IPS-18c (cell line): ENCODE measurements at regions not wholly inside any gene's neighbourhood (a gene's known extent, or its start where the extent isn't known, plus 50 kb on each side); places are given as distances from the start of the nearest gene placed in this dataset.

Experiments used
- H3K4me3 ChIP-seq: 2 replicates; pipeline ENCODE4 v1.7.0; 2013; ENCODE audit warnings: low read depth, mild to moderate bottlenecking, low read length, moderate library complexity; ENCODE audit not compliant: insufficient read depth
- H3K9me3 ChIP-seq: one replicate; pipeline ENCODE4 v1.6.1; 2013; ENCODE audit warnings: mild to moderate bottlenecking, low read length, moderate library complexity; ENCODE audit not compliant: control insufficient read depth, insufficient read depth

DNA sequence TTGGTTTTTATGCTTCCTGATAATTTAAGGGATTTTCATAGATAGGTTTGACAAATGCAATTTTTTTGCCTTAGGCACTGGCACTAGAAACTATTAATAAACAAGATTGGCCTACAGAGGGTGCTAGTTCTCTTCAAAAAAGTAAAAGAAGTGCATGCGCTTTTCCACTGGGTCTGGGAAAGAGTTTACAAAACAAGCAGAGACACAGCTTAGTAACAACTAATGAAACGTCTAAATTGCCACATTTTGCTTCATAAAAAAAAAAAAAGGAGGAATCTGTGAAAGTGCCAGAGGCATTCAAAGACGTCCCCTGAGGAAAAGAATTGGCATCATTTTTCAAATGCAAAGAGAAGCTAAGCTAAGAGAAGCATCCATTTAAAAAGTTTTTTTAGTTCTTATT lies 58.3 kb upstream of the EEA1 start:
- no peak overlapping the region for H3K4me3 ChIP-seq
- no peaks in the 10 kb centered on the region for H3K9me3 ChIP-seq

DNA sequence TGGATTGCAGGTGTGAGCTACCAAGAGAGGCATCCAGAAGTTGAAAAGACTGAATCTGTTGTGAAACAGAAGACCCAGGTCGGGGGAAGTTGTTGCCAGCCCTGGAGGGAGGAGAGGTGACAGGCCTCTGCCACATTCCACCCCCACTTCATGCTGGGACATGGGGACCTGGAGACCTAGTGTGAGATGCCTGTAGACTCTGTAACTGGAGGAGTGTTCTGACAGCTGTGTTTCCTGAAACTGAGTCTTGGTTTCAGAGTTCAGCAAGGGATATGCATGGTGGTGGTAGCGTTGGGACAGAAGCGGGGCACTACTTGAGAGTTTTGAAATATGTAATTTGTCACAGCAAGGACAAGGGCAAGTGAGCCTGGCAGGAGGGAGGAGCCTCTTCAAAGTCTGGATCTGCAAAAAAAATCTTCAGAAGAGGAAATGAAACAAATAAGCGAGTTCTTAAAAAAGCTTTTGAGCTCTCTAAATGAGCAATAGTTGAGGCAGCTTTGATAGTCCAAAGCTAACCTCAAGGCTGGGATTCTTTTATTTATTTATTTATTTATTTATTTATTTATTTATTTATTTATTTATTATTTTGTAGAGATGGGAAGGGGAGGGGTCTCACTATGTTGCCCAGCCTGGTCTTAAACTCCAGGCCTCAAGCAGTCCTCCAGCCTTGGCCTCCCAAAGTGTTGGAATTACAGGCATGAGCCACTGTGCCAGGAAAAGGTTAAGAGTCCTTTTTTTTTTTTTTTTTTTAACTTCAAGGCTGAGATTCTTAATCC lies 58.9 kb upstream of the EEA1 start:
- peaks cover under 1% of the 10 kb centered on the region for H3K9me3 ChIP-seq
- no peak overlapping the region for H3K4me3 ChIP-seq

DNA sequence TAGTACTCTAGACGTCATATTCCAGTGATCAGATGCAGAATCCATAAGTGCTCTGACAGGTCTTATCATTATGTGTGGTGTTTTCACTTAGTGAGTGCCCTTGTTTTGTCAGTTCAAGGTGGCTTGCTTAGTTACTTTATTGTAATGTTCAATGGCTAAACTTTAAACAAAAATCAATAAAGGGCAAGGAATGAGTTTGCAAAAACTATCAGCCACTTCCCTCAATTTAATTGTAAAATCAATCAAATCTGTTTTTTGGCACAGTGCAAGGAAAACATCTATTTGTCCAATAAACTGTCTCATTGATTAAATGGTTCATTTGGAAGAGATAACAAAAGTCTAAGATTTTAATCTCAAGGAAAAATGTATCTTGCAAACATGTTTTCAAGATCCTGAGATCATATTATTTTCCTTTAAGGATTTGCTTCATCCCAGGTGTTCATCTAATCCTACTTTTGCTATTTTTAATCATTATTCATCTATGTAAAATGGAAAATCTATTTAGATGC lies 59.6 kb upstream of the EEA1 start:
- H3K9me3 ChIP-seq: peaks cover 4% of the 10 kb centered on the region

DNA sequence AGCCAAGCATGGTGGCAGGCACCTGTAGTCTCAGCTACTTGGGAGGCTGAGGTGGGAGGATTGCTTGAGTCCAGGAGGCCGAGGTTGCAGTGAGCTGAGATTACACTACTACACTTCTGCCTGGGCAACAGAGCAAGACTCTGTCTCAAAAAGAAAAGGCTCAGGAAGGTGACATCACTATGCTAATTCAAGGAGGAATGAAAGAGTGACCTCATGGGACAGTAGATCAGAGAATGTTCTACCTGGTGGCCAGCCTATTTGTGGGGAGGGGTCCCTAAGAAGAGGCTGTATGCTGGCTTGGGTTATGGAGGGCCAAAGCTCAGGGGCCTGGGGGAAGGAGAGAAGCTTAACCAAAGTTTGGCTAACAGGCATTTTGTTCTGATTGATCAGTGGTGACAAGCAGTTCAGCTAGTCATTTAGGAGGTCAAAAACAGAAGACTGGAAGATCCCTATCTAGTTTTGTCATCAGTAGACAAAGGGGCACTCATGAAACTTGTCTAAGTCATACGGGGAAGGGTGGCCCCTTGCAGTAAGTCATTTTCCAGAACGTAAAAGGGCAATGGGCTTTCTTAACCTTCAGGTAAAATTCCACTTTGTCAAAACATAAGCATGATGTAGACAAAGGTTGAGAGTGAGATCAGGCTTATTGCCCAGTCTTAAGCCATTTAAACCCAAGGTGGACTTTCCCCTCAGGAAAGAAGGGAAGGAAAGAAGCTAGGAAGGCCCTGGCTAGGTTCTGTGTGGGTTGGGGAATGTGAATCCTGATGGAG lies 60.8 kb upstream of the EEA1 start:
- Histone ChIP-seq H3K4me3 (no peak overlapping the region), H3K9me3 (peaks cover 4% of the 10 kb centered on the region)

More for the DNA sequence above, 59.6 kb upstream of the EEA1 start:
- no peak overlapping the region for H3K4me3 ChIP-seq

DNA sequence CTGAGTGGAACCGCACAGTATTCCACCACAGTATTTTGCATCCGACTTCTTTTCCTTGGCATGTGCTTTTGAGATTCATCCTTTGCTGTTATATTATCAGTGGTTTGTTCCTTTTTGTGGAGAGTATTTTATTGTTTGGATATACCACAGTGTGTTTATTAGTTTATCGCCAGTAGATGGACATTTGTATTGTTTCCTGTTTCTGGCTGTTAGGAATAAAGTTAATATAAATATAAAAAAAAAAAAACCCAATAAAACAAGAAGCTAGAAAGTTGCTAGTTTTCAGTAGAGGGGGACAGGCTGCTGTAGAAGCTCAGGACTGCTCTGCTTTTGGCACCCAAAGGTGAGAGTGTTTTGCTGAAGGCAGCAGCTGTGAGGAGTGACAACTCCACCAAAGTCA lies 62.0 kb upstream of the EEA1 start:
- Histone ChIP-seq H3K9me3 (peaks cover 4% of the 10 kb centered on the region), H3K4me3 (no peak overlapping the region)

DNA sequence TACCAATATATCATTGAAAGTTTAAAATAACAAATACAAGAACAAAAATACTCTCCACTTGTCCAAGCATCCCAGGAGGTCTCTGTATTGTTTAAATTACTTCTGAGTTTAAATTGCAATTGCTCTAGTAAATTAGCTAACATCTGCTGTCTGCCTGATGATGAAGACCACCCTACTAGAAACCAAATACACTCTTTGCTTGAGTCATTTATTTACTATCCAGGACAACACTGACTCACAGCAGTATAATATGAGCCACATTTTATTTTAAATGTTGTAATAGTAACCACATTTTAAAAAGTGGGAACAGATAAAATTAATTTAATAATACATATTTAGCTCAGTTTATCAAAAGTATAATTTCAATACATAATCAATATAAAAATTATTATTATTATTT lies 62.9 kb upstream of the EEA1 start:
- H3K4me3 ChIP-seq: no peak overlapping the region
- H3K9me3 ChIP-seq: peaks cover 4% of the 10 kb centered on the region

DNA sequence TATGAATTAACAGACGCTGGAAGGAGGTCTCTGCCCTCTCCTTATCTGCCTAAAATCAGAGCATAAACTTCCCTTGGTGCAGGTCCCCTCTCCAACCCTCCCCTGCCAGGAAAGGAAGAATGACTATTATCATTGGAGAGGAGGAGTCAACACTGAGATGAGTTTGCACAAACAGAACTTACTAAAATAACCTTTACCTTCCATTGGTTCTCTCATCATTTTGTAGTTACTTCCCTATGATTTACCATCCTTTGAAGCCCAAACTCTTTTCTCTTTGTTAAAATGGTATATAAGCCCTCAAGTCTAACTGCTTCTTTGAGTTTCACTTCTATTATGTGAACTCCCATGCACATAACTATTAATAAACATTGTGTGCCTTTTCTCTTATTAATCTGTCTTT lies 64.2 kb upstream of the EEA1 start:
- no peak overlapping the region for H3K4me3 ChIP-seq
- peaks cover 4% of the 10 kb centered on the region for H3K9me3 ChIP-seq

DNA sequence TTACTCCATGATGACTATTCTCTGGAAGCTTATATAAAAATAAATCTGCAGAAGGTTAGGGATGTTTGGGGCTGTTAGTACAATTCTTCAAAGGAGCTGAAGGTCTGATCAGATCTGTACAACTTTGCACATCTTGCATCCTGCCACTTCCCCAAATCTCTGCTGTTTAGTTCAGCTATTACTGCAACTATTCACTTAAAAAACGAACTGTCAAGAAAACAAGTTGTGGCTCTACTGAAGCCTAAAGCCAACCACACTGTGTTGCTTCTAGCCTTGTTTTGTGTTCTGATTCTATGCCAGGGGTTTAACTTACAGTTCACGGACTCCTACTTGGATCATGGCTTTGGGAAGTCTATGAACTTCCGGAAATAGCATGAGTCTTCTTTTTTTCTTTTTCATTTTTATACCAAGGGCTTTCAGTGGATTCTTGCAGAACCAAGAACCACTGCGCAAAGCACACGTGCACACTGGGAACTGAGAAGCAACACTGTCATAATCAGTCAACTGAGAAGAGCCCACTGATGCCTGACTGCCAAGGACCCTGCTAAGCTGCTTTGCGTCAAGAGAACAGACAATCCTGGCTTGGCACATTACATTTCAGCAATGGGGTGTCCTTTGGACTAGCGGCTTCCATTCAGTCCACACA lies 66.3 kb upstream of the EEA1 start:
- H3K9me3 ChIP-seq: peaks cover 4% of the 10 kb centered on the region
- no peak overlapping the region for H3K4me3 ChIP-seq

DNA sequence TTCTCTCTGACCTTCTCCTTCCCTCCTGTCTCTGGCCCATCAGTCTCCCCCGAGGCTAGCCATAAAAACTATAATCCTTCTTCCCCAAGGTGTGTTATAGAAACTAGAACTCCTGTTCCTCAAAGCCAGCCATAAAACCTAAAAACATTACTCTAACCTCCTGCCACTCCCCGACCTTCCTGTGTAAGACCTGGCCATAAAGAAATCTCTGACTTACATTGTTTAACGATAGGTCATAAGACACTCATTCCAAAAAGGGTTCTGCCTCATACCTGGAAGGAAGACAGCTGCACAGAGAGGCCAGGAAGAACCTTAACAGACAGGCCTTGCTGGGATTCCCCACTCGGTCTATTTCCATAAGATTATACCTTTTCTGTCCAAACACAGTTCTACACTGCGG lies 70.9 kb upstream of the EEA1 start:
- Histone ChIP-seq H3K4me3 (no peak overlapping the region), H3K9me3 (no peaks in the 10 kb centered on the region)

DNA sequence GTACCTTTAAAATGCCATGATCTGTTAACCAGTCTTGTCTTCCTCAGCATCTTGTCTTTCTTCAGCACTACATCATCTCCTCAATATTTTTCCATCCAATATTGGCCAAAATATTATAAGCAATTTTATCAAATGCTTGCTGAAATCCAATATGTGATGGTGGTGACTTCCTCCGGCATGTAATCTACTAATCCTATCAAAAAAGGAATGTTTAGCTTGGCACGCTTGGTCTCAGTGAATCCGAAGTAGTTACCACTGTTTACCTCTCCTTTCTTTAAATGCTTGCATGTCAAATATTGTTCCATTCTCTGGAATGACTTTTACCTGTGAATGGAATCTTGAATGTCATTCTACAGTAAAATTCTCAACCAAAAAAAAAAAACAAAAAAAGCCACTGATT lies 72.3 kb upstream of the EEA1 start:
- no peaks in the 10 kb centered on the region for H3K9me3 ChIP-seq
- no peak overlapping the region for H3K4me3 ChIP-seq

DNA sequence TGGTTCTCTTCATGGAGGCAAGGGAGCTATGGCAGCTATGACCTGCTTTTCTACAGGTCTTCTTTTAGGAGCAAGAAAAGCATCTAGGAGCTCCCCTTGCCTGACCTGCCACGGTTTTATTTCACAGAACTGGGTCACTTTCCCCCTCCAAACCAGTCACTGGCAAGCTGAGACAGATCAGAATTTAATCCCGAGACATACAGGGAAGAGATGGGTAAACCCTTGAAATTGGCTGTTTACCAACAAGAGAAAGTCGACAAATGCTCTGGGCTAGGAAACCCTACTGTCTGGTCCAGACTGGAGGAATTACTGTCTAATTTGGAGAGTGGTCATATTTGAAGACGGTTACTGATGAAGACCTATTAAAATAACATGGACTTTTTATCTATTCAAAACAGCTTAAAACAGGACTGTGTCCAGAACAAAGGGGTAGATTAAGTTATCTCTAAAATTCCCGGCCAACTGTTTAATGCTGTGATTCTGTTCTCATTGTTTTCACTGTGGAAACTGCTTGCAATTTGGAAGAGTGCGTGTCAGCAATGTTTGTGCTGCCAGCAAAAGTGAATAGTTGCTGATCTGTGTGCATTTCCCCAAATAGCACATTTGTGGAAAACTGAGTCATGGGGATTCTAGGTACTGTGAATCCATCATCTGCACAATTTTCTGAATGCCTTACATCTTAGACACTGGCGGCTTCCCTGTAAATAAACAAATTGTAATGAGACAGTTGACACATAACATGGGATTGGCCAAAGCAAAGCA lies 73.4 kb upstream of the EEA1 start:
- H3K4me3 ChIP-seq: no peak overlapping the region
- H3K9me3 ChIP-seq: no peaks in the 10 kb centered on the region

DNA sequence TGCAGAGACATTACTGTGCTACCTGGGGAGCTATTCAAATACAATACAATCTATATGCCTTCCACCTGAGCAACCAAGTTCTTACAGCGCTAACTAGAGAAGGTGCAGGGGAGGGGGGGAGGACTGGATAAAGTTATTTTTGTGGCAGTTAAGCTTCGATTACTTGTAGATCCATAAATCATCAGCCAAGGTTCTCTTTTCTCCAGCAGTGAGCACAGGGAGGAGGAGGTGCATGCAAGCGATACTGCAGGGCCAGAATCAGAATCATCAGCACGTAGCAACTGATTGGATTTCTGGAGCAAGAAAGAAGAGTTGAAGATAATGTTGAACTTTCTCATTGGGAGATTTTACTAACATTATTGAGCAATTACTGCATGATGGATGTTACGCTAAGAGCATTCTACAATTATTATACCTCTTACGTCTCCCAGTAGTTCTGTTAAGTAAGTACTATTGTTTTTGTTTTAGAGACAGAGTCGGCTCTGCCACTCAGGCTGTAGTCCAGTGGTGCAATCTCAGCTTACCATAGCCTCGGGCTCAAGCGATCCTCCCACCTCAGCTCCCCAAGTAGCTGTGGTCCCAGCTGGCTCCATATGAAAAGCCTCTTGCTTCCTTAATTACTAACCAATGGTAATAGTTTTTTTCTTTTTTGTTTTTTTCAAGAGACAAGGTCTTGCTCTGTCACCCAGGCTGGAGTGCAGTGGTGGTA lies 74.6 kb upstream of the EEA1 start:
- Histone ChIP-seq H3K9me3 (no peaks in the 10 kb centered on the region), H3K4me3 (no peak overlapping the region)

DNA sequence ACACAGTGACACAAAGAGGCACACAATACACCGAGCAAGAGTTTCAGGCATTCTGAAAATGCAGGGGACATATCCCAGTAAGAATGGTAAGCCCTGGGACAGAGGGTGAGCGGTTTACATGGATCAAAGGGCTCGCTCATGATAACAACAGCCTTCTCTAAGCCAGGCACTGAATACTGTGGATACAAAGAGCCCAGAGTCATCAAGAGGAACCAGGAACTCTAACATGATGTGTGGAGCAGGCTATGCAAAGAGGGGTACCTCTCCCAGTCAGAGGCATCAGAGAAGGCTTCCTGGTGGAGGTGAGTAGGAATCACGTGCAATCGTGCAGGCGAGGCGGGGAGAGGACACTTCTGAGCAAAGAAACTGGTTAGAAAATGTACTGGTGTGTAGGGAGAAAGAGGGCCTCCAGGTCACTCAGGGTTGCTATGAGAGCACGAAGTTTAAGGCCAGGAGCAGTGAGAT lies 76.9 kb upstream of the EEA1 start:
- Histone ChIP-seq H3K9me3 (no peaks in the 10 kb centered on the region), H3K4me3 (no peak overlapping the region)

DNA sequence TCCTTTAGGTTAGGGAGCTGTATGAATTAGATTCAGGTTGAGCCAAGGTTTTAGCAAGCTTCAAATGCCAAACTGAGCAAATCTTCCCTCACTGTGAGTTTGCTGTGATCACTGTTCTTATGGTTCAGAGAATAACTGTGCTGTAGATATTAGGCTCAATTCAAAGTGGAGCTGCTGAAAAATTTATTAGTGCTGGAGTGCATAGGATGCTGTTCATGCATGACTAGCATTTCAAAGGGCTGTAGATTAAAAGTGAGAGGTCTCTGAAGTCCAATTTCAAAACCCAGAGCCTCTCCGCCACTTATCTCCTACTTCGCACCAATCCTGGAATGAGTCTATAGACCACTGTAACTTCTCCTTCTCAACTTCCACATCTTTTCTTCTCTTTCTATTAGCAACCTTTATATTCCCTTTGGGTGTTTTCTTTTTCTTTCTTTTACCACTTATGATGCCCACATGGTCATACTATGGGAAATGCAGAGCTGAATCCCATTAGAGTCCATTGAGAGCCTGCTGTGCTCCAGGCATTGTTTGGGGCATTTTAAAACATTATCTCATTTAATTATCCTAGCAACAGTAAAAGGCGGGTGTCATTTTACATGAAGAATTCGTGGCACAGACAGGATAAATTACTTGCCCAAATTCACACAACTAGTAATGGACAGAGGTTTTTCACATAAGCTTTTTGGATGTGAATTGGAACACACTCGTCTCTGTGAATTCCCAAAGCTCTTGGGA lies 77.5 kb upstream of the EEA1 start:
- no peak overlapping the region for H3K4me3 ChIP-seq
- H3K9me3 ChIP-seq: no peaks in the 10 kb centered on the region

DNA sequence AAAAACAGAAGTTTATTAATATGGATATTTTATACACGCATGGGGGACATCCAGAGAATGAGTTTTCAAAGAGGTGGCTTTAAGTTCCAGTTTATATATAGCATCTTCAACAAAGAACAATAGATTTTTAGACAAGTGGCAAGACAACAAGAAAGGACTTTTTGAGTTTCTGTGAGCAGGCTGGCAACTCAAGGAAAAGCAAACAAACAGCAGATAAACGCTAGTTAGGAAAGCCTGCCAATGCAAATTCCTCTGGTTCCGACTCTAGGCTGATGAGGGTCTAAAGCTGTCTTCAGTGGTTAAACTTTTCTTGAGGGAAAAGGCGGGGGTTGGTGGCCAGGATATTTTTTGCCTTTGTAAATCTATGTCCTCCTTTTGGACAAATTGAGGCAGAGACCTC lies 78.4 kb upstream of the EEA1 start:
- Histone ChIP-seq H3K4me3 (no peak overlapping the region), H3K9me3 (no peaks in the 10 kb centered on the region)
